ENCODE measurements at regions not wholly inside any gene's neighbourhood (a gene's known extent, or its start where the extent isn't known, plus 50 kb on each side); places are given as distances from the start of the nearest gene placed in this dataset.
"Not testable (repeated sequence)": the region's sequence is repeated elsewhere in the genome, so short reads cannot be mapped to it uniquely, and the experiment has no call there.

GRCh38 chr17:33832262-33832661, 422.8 kb upstream of the CCL2 start:
- no peak for DNase-seq (ENCODE audit: low read depth in 2 of 2)

- DNase-seq (ENCODE audit: low read depth in 2 of 2), result no peak
Observed at GRCh38 chr17:33837281-33837680, 417.8 kb upstream of the CCL2 start.

- DNase-seq (ENCODE audit: low read depth in 2 of 2), result no peak
Observed at GRCh38 chr17:33838281-33838680, 416.8 kb upstream of the CCL2 start.

- DNase-seq (ENCODE audit: low read depth in 2 of 2), result no peak
Observed at GRCh38 chr17:33847900-33848299, 407.2 kb upstream of the CCL2 start.

GRCh38 chr17:33848433-33848832, 406.7 kb upstream of the CCL2 start:
- DNase-seq (ENCODE audit: low read depth in 2 of 2), result no peak

GRCh38 chr17:33854596-33854995, 400.5 kb upstream of the CCL2 start:
- DNase-seq (ENCODE audit: low read depth in 2 of 2), result no peak

GRCh38 chr17:33858121-33858520, 397.0 kb upstream of the CCL2 start:
- no peak for DNase-seq (ENCODE audit: low read depth in 2 of 2)

- DNase-seq (ENCODE audit: low read depth in 2 of 2), result no peak
Observed at GRCh38 chr17:33858682-33859081, 396.4 kb upstream of the CCL2 start.

GRCh38 chr17:33862772-33863602, 392.1 kb upstream of the CCL2 start:
- DNase-seq (ENCODE audit: low read depth in 2 of 2), result no peak

- no peak for DNase-seq (ENCODE audit: low read depth in 2 of 2)
Observed at GRCh38 chr17:33864758-33865229, 390.3 kb upstream of the CCL2 start.

GRCh38 chr17:33868899-33869298, 386.2 kb upstream of the CCL2 start:
- DNase-seq (ENCODE audit: low read depth in 2 of 2), result no peak

GRCh38 chr17:33870936-33871335, 384.1 kb upstream of the CCL2 start:
- DNase-seq (ENCODE audit: low read depth in 2 of 2), result no peak

- peak; percentile 8 to 13 for DNase-seq (ENCODE audit: low read depth in 2 of 2)
Observed at GRCh38 chr17:33871720-33872540, 383.2 kb upstream of the CCL2 start.

- no peak for DNase-seq (ENCODE audit: low read depth in 2 of 2)
Observed at GRCh38 chr17:33873201-33873617, 381.9 kb upstream of the CCL2 start.

GRCh38 chr17:33874617-33875060, 380.4 kb upstream of the CCL2 start:
- DNase-seq (ENCODE audit: low read depth in 2 of 2), result no peak

- DNase-seq (ENCODE audit: low read depth in 2 of 2), result no peak
Observed at GRCh38 chr17:33875973-33876372, 379.1 kb upstream of the CCL2 start.

- not testable (repeated sequence) for DNase-seq (ENCODE audit: low read depth in 2 of 2)
Observed at GRCh38 chr17:33882273-33882672, 372.8 kb upstream of the CCL2 start.

GRCh38 chr17:33882677-33883076, 372.4 kb upstream of the CCL2 start:
- not testable (repeated sequence) for DNase-seq (ENCODE audit: low read depth in 2 of 2)

GRCh38 chr17:33888455-33888854, 366.6 kb upstream of the CCL2 start:
- DNase-seq (ENCODE audit: low read depth in 2 of 2), result no peak

- no peak for DNase-seq (ENCODE audit: low read depth in 2 of 2)
Observed at GRCh38 chr17:33889040-33889439, 366.0 kb upstream of the CCL2 start.

- DNase-seq (ENCODE audit: low read depth in 2 of 2), result no peak
Observed at GRCh38 chr17:33889766-33890165, 365.3 kb upstream of the CCL2 start.

GRCh38 chr17:33892717-33893591, 362.1 kb upstream of the CCL2 start:
- no peak for DNase-seq (ENCODE audit: low read depth in 2 of 2)

All from fibroblast of skin of left biceps (primary cell).